Liver (tissue), 3 donors: ENCODE measurements at regions not wholly inside any gene's neighbourhood (a gene's known extent, or its start where the extent isn't known, plus 50 kb on each side); places are given as distances from the start of the nearest gene placed in this dataset.

Experiments
- GABPA ChIP-seq, 2 donors: IDR thresholded peaks in 1 of 2; conservative IDR thresholded peaks in 1 of 2; 2 replicates each; pipeline ENCODE4 v1.6.1; 2016; ENCODE audit warnings: antibody characterized with exemption in 2 of 2, mild to moderate bottlenecking in 1 of 2, moderate library complexity in 1 of 2
- SP1 ChIP-seq: IDR thresholded peaks from 2 replicates; pipeline ENCODE4 v1.6.1; 2018; ENCODE audit warnings: antibody characterized with exemption, mild to moderate bottlenecking
- TAF1 ChIP-seq: conservative IDR thresholded peaks from 2 replicates; pipeline ENCODE4 v1.6.1; 2016; ENCODE audit warnings: antibody characterized with exemption, mild to moderate bottlenecking
- TF ChIP-seq, protein P1 (sequence below): fragments of 150-350 bp; IDR thresholded peaks from 2 replicates; pipeline ENCODE4 v1.5.1; 2017; ENCODE audit warnings: improper control_type of control experiment, low read depth, low read length; ENCODE audit not compliant: missing input control
- donor health status: healthy.
- donor health status: healthy.

DNA sequence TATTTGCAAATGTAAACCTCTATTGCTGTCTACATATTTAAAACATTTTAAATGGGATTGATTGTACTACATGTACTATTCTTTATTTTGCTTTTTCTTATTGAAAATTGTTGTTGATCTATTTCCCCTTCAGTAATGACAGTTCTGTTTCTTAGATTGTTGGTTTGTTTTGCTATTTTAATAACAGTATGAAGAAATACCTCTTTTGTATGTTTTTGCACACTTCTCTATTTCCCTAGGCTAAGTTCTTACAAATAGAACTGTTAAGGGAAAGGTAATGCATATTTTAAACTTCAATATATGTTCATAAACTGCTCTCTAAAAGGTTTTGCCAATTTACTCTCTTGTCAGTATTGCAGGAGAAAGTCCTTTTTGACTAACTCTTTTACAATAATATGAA, 195.0 kb upstream of the PRPS1L1 start:
- TF ChIP-seq, protein P1, sequence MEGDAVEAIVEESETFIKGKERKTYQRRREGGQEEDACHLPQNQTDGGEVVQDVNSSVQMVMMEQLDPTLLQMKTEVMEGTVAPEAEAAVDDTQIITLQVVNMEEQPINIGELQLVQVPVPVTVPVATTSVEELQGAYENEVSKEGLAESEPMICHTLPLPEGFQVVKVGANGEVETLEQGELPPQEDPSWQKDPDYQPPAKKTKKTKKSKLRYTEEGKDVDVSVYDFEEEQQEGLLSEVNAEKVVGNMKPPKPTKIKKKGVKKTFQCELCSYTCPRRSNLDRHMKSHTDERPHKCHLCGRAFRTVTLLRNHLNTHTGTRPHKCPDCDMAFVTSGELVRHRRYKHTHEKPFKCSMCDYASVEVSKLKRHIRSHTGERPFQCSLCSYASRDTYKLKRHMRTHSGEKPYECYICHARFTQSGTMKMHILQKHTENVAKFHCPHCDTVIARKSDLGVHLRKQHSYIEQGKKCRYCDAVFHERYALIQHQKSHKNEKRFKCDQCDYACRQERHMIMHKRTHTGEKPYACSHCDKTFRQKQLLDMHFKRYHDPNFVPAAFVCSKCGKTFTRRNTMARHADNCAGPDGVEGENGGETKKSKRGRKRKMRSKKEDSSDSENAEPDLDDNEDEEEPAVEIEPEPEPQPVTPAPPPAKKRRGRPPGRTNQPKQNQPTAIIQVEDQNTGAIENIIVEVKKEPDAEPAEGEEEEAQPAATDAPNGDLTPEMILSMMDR = no peak
- no peak for TF ChIP-seq SP1
- TF ChIP-seq TAF1 = no peak
- no peak for TF ChIP-seq GABPA (IDR thresholded peaks at IDR 0.05 in 1 of 2, conservative IDR thresholded peaks at IDR 0.05 in 1 of 2)
